T-helper 2 cell treated with Interferon-gamma antibody and Interleukin-4, amounts not matched to agents 5 μg/mL and 100 μg/mL, for 36 hours (primary cell): ENCODE measurements at regions not wholly inside any gene's neighbourhood (a gene's known extent, or its start where the extent isn't known, plus 50 kb on each side); places are given as distances from the start of the nearest gene placed in this dataset.

Experiments used
- DNase-seq: peaks from one replicate; pipeline ENCODE4 v3.0.0; 2021; ENCODE audit warnings: low spot score
- H3K27ac Mint-ChIP-seq: one replicate; pipeline ENCODE4 v1.8.0; 2021; ENCODE audit warnings: mild to moderate bottlenecking, mixed read lengths
- H3K27me3 Mint-ChIP-seq: one replicate; pipeline ENCODE4 v1.8.0; 2021; ENCODE audit warnings: low read depth, mixed read lengths
- H3K36me3 Mint-ChIP-seq: one replicate; pipeline ENCODE4 v1.8.0; 2021; ENCODE audit warnings: low read depth, mixed read lengths
- H3K4me1 Mint-ChIP-seq: one replicate; pipeline ENCODE4 v1.8.0; 2021; ENCODE audit warnings: low read depth, mixed read lengths
- H3K4me3 Mint-ChIP-seq: one replicate; pipeline ENCODE4 v1.8.0; 2022; ENCODE audit warnings: mild to moderate bottlenecking, moderate library complexity, mixed read lengths
- H3K9me3 Mint-ChIP-seq: one replicate; pipeline ENCODE4 v1.8.0; 2021; ENCODE audit warnings: mixed read lengths

DNA sequence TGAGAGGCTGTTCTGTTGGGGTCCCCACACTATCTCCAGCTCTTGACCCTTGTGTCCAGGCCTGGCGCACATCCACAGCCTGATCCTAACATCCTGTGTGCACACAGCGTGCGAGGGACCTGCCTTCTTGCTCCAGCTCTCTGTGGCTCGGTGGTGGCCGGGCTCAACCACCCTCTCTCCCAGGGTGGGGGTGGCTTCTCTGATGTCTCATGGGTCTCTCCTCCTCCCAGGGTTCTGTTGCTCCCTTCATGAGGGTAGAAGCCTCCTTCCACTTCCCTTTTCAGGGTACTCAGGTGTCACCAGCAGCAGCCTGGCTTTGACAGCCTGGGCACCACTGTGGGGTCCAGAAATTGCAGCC, 196.9 kb upstream of the RAB6C start:
- Mint-ChIP-seq H3K27ac (no peak overlapping the region), H3K27me3 (no peaks in the 10 kb centered on the region), H3K9me3 (no peaks in the 10 kb centered on the region), H3K4me3 (no peak overlapping the region), H3K36me3 (no peaks in the 10 kb centered on the region), H3K4me1 (no peaks in the 10 kb centered on the region)
- DNase-seq, result no peak

DNA sequence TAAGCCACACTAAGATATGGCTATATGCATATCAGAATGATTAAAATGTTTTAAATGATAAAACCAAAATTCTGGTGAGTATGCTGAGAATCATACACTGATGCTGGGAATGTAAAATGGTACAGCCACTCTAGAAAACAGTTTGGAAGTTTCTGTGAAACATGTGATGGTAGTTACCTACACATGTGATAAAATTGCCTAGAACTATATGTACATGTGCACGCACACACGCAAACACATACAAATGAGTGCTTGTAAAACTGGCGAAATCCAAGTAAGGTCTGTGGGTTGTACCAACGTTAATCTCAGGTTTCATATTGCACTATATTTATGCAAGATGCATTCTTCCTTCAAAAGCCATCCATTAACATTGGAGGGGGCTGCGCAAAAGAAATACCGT, 195.0 kb upstream of the RAB6C start:
- Mint-ChIP-seq H3K9me3 (no peaks in the 10 kb centered on the region), H3K4me1 (no peaks in the 10 kb centered on the region), H3K27ac (no peak overlapping the region), H3K4me3 (no peak overlapping the region), H3K27me3 (no peaks in the 10 kb centered on the region), H3K36me3 (no peaks in the 10 kb centered on the region)
- no peak for DNase-seq

DNA sequence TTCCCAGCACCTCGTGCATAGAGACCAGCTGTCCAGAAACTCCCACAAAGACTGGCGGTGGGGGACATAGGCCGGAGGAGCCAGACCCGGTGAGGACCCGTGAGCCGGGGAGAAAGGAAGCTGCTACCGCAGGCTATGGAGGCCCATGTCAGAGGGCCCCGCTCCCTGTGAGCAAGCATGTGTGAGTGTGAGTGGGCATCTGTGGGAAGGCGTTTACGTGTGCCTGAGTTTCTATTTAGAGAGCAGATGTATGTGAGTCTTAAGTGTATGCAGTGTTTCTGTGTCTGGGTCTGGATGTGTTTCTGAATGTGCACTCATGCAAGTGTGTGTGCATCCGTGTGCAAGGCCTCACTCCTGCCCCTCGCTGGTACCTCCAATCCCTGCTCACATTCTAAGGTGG, 187.8 kb upstream of the RAB6C start:
- no peak overlapping the region for H3K4me3 Mint-ChIP-seq
- H3K27ac Mint-ChIP-seq, result no peak overlapping the region
- no peaks in the 10 kb centered on the region for H3K4me1 Mint-ChIP-seq
- no peaks in the 10 kb centered on the region for H3K27me3 Mint-ChIP-seq
- H3K36me3 Mint-ChIP-seq, result no peaks in the 10 kb centered on the region
- no peak for DNase-seq
- no peaks in the 10 kb centered on the region for H3K9me3 Mint-ChIP-seq

DNA sequence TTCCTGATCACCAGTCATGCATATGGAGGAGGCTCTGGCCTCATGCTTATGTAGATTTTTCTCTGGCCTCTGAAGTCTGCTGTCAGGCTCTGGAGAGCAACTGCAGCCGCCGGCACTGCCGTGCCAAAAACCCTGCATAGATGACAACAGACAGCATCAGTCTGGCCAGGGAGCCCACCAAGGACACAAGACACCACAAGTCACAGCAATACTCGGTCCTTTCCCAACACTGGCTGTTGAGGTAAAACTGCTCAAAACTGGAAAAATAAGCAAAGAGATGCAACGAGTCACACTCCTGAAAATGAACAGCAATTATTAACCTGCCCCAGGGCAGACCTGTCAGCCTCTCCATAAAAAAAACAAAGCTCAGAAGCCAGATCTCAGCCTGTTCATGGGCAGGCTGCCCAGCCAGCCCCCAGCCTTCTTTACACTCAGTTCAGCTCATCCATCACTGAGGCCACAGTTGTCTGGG, 186.0 kb upstream of the RAB6C start:
- no peaks in the 10 kb centered on the region for H3K4me1 Mint-ChIP-seq
- DNase-seq, result no peak
- H3K27me3 Mint-ChIP-seq, result no peaks in the 10 kb centered on the region
- no peak overlapping the region for H3K4me3 Mint-ChIP-seq
- no peaks in the 10 kb centered on the region for H3K36me3 Mint-ChIP-seq
- no peak overlapping the region for H3K27ac Mint-ChIP-seq
- no peaks in the 10 kb centered on the region for H3K9me3 Mint-ChIP-seq

DNA sequence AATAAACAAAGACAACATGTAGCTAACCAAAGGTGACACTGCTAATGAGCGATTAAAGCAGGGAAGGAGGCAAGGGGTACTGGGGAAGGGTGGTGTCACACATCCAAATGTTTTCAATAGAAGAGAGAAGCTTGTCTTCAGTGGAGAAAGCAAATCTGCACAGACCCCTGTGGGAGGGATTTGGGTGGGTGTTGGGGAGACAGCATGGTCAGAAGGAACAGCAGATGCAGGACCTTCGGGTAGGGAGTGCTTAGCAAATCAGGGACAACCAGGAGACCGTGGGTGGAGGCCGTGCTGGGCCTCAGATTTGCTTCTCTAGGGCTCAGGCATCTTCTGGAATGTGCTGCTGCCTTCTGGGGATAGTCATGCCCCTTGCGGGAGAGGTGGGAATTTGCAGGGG, 185.3 kb upstream of the RAB6C start:
- no peak for DNase-seq
- H3K27ac Mint-ChIP-seq, result no peak overlapping the region
- no peaks in the 10 kb centered on the region for H3K4me1 Mint-ChIP-seq
- H3K36me3 Mint-ChIP-seq, result no peaks in the 10 kb centered on the region
- H3K27me3 Mint-ChIP-seq, result no peaks in the 10 kb centered on the region
- no peak overlapping the region for H3K4me3 Mint-ChIP-seq
- H3K9me3 Mint-ChIP-seq, result no peaks in the 10 kb centered on the region

DNA sequence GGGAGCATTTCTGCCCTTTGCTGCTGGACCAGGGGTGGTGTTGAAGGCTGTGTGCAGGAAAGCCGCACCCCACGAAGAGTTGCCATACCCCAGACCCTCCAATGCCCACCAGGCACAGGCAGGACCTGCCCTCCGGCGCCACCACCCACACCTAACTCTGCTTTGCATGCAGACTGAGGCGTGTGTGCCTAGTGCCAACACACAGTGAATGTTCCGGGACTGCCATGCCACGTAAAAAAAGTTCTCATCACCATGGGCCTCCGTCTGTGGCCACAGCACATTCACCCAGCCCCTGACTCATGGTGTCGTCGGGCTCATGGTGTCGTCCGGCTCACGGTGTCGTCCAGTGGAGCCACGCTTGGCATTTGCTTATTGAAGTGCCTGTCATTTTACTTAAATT, 184.9 kb upstream of the RAB6C start:
- no peaks in the 10 kb centered on the region for H3K27me3 Mint-ChIP-seq
- no peaks in the 10 kb centered on the region for H3K36me3 Mint-ChIP-seq
- H3K4me3 Mint-ChIP-seq, result no peak overlapping the region
- no peaks in the 10 kb centered on the region for H3K9me3 Mint-ChIP-seq
- DNase-seq, result no peak
- H3K27ac Mint-ChIP-seq, result no peak overlapping the region
- no peaks in the 10 kb centered on the region for H3K4me1 Mint-ChIP-seq

DNA sequence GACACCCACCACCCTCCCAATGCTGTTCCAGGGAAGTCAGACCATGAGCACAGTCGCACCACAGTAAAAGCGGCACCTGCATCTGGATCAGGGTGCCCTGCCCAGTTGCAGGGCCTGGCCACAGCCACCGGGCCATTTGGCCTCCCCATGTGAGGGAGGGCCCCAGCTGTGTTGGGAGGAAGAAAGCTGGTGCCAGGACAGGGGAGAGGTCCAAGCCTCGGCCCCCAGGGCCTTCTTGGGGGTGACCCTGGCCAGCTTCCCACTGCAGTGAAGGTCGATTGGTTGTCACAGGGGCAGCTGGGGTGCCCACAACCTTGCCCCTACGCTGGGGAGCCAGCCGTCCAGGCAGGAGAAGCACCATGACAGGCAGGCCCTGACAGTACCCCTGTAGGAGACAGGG, 183.2 kb upstream of the RAB6C start:
- no peaks in the 10 kb centered on the region for H3K9me3 Mint-ChIP-seq
- peaks cover 2% of the 10 kb centered on the region for H3K27me3 Mint-ChIP-seq
- H3K36me3 Mint-ChIP-seq, result no peaks in the 10 kb centered on the region
- no peak overlapping the region for H3K4me3 Mint-ChIP-seq
- DNase-seq, result no peak
- no peak overlapping the region for H3K27ac Mint-ChIP-seq
- H3K4me1 Mint-ChIP-seq, result no peaks in the 10 kb centered on the region

DNA sequence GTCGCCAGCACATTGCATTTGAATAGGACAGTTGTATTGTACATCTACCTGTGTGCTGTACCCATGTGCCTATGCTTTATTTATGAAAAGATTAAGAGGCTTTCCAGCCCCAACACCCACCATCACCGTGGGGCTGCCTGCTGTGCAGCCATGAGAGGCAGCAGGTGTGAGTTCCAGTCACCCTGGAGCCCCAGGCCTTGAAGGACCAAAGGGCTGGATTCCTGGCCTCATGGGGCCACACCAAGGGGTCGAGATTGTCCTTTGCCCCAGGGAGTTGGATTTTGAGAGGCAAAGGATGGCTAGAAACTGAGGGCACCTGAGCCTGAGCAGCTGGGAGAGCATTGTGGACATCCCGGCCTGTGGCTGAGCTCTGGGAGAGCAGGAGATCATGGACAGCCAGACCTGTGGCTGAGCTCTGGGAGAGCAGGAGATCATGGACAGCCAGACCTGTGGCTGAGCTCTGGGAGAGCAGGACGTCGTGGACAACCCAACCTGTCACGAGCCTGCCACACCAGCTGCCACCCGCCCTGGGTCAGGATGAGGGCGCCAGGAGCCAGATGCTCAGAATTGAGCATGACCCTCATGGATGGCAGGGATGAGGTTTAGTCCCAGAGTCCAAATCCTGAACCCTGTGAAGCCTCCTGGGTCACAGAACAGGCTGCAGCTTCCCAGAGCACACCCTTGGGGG, 182.5 kb upstream of the RAB6C start:
- no peak overlapping the region for H3K27ac Mint-ChIP-seq
- no peak overlapping the region for H3K4me3 Mint-ChIP-seq
- peaks cover 4% of the 10 kb centered on the region for H3K27me3 Mint-ChIP-seq
- DNase-seq, result no peak
- H3K4me1 Mint-ChIP-seq, result no peaks in the 10 kb centered on the region
- H3K36me3 Mint-ChIP-seq, result no peaks in the 10 kb centered on the region
- no peaks in the 10 kb centered on the region for H3K9me3 Mint-ChIP-seq

DNA sequence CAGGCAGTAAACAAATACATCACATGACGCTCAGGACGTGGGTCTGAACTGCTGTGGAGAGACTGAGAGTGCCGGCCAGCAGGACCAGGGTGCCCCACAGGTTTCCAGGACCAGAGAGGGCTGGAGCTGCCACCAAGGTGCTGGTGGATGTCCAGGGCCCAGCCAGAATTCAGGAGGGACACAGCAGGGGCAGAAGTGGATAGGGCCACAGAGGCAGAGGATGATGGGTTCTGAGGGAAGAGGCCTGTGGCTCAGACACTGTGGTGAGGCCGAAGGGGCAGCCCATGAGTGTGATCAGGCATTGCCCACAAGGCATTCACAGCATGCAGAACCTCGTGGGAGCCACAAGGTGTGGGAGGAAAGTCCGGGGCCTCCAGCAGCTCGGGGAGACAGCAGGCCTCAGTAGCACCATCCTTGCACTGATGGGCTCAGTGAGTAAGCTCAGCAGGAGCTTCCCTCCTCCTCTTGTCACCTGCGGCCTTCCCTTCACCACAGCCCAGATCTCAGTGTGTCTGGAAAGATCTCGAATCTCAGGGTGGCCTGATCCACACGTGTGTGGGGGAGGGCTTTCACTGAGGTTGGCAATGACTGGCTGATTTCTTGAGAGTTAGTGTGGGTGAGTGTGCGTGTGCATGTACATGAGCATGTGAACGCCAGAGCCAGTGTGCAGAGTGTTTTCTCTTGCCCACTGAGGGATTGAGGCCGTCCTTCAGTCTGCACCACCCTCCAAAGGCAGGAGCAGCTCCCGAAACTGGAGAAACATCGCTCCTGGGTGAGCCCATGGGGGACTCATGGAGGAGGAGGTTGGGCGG, 181.8 kb upstream of the RAB6C start:
- H3K27me3 Mint-ChIP-seq, result peaks cover 4% of the 10 kb centered on the region
- no peaks in the 10 kb centered on the region for H3K9me3 Mint-ChIP-seq
- H3K36me3 Mint-ChIP-seq, result no peaks in the 10 kb centered on the region

DNA sequence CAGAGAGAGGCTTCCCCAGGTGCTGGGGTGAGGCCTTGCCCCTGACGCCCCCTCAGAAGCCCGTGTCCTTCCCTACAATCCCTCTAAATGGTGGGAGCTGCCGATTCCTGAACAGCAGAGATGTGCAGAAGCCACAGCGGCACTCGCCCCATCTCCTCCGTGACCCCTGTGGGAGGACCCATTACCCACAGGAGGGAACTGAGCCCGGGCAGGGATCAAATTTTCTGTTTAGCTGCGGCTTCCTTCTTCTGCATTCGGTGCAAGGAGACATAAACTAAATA, 181.2 kb upstream of the RAB6C start:
- Mint-ChIP-seq H3K9me3 (no peaks in the 10 kb centered on the region), H3K27ac (no peak overlapping the region), H3K27me3 (peaks cover 4% of the 10 kb centered on the region), H3K4me1 (no peaks in the 10 kb centered on the region), H3K36me3 (no peaks in the 10 kb centered on the region), H3K4me3 (no peak overlapping the region)
- DNase-seq, result no peak

More for the DNA sequence above, 181.8 kb upstream of the RAB6C start:
- no peak for DNase-seq
- no peaks in the 10 kb centered on the region for H3K4me1 Mint-ChIP-seq
- no peak overlapping the region for H3K27ac Mint-ChIP-seq
- H3K4me3 Mint-ChIP-seq, result no peak overlapping the region

DNA sequence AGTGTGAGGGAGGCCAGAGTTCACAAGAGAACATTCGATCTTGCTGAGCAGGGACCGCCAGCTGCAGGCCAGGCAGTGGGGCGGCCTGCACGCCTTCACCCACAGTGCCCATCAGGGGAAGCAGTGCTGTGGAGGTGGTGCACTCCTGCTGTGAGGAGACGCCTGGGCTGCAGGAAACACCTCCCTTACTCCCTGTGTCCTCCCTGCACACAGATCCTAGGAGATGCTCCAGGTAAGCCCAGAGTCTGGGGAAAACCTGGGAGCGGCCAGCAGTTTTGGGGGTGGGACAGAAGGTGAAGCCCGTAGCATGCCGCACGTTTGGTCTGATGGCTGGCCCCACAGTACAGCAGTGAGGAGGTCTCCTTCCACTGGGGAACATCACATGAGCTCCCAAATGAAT, 180.8 kb upstream of the RAB6C start:
- no peaks in the 10 kb centered on the region for H3K4me1 Mint-ChIP-seq
- no peak overlapping the region for H3K4me3 Mint-ChIP-seq
- no peaks in the 10 kb centered on the region for H3K36me3 Mint-ChIP-seq
- H3K27ac Mint-ChIP-seq, result no peak overlapping the region
- no peaks in the 10 kb centered on the region for H3K9me3 Mint-ChIP-seq
- peaks cover 4% of the 10 kb centered on the region for H3K27me3 Mint-ChIP-seq
- DNase-seq, result no peak

DNA sequence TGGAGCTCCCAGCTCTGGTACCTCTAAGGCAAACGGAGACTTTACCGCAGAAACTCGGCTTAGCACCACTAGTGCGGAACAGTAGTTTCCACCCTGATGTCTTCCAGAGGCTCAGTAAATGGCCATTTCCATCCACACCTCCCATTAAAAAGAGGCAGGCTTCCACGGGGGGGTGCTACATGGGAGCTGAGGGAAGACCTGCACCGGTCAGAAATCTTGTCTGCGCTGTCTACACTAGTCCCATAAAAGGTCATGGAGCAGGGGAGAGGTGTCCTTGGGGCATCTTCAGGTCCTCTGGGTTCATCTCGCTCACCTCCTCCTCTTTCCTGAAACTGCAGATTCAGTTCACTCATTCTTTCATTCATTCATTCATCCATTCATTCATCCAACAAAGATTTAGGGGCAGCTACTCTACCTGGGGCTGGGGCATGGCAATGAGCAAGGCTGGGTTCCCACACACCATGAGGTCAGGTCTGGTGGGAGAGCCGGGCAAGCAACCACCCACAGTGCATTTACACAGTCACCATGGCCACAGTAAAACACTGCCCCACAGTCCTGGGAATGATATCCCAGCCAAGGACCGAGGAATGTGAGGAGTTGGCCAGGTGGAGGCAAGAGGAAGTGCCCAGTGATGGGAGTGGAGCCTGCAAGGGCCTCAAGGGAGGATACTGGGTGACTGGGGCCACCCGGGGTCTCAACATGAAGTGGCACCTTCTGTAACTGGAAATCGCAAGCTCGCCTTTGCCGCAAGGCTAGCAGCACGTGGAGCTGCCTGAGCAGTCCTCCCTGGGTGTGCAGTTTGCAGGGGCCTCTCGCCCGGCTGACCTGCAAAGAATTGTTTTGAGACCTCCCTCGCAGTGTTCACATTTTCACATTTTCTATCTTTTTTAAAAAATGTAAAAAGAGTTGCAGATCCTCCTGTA, 180.2 kb upstream of the RAB6C start:
- H3K27ac Mint-ChIP-seq, result no peak overlapping the region
- no peaks in the 10 kb centered on the region for H3K36me3 Mint-ChIP-seq
- H3K27me3 Mint-ChIP-seq, result peaks cover 4% of the 10 kb centered on the region
- DNase-seq, result no peak
- H3K4me1 Mint-ChIP-seq, result no peaks in the 10 kb centered on the region
- no peak overlapping the region for H3K4me3 Mint-ChIP-seq
- no peaks in the 10 kb centered on the region for H3K9me3 Mint-ChIP-seq

DNA sequence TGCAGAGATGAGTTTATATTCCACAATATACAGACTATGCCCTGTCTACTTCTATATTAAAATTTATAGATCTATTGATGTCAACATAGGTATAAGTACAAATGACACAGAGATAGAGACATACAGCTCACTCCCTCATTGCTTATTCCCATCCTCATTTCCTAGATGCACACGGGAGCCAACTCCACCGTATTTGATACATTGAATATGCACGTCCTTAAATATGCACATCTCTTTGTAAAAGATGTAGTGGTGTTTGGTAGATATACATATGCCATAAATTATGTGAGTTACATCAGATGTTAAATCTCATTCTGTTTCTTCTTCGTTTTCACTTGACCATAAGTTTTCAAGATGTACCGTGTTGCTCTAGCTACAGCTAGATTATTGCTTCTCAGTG, 179.2 kb upstream of the RAB6C start:
- H3K4me3 Mint-ChIP-seq, result no peak overlapping the region
- no peaks in the 10 kb centered on the region for H3K4me1 Mint-ChIP-seq
- DNase-seq, result no peak
- no peaks in the 10 kb centered on the region for H3K9me3 Mint-ChIP-seq
- no peak overlapping the region for H3K27ac Mint-ChIP-seq
- peaks cover 4% of the 10 kb centered on the region for H3K27me3 Mint-ChIP-seq
- H3K36me3 Mint-ChIP-seq, result no peaks in the 10 kb centered on the region

DNA sequence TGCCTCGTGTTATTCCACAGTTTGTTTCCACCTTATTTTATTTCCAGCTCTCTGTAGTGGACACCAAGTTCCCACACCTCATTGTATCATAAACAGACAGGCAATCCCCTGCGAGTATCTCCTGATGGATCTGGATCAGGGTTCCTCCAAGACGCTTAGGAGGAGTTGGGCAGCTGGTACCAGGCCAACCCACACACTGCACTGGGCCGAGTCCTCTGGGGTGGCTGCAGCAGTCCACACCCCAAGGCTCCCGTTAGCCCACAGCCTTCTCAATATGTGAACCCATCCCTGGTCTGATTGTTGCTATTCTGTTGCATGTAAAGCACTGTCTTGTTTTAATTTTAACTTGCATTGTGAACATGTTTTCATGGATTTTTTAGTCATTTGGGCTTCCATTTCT, 178.8 kb upstream of the RAB6C start:
- Mint-ChIP-seq H3K9me3 (no peaks in the 10 kb centered on the region), H3K27ac (no peak overlapping the region), H3K4me3 (no peak overlapping the region), H3K27me3 (peaks cover 4% of the 10 kb centered on the region), H3K4me1 (no peaks in the 10 kb centered on the region), H3K36me3 (no peaks in the 10 kb centered on the region)
- no peak for DNase-seq
